Tibial nerve (tissue), 3 donors: ENCODE measurements at regions not wholly inside any gene's neighbourhood (a gene's known extent, or its start where the extent isn't known, plus 50 kb on each side); places are given as distances from the start of the nearest gene placed in this dataset.

Source experiments
- POLR2A ChIP-seq, 2 donors: fragments of 450-650 bp; IDR thresholded peaks; one replicate each; pipeline ENCODE4 v1.6.1; 2017; ENCODE audit warnings: antibody characterized with exemption in 2 of 2, mild to moderate bottlenecking in 2 of 2, moderate library complexity in 2 of 2
- TF ChIP-seq, protein P1 (sequence below), 5 experiments: fragments of 200-600 bp in 3 of 5; fragments of 450-650 bp in 2 of 5; sonication (generic) in 3 of 5; IDR thresholded peaks; one replicate each; pipeline ENCODE4 v1.5.1; 2016 to 2019; ENCODE audit warnings: antibody characterized with exemption in 5 of 5, mild to moderate bottlenecking in 3 of 5, moderate library complexity in 2 of 5

DNA sequence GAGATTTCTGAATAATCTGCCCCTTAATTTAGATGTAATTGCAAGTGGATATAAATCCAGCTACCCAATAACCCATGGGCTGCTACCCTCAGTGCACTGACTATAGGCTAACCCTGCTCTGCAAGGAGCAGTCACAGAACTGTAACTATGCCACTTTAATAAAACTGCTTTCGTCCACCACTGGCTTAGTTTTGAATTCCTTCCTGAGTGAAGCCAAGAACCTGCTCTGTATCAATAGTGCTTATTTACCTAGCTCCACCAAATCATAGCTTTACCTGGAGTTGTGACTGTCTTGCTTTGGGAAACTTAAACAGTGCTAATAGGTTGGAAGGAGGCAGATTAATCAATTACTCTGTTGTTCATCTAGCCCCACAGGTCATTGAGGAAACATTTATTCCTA lies 1524.4 kb upstream of the SEL1L start:
- TF ChIP-seq POLR2A (IDR thresholded peaks at IDR 0.05): no peak
- TF ChIP-seq, protein P1, sequence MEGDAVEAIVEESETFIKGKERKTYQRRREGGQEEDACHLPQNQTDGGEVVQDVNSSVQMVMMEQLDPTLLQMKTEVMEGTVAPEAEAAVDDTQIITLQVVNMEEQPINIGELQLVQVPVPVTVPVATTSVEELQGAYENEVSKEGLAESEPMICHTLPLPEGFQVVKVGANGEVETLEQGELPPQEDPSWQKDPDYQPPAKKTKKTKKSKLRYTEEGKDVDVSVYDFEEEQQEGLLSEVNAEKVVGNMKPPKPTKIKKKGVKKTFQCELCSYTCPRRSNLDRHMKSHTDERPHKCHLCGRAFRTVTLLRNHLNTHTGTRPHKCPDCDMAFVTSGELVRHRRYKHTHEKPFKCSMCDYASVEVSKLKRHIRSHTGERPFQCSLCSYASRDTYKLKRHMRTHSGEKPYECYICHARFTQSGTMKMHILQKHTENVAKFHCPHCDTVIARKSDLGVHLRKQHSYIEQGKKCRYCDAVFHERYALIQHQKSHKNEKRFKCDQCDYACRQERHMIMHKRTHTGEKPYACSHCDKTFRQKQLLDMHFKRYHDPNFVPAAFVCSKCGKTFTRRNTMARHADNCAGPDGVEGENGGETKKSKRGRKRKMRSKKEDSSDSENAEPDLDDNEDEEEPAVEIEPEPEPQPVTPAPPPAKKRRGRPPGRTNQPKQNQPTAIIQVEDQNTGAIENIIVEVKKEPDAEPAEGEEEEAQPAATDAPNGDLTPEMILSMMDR (IDR thresholded peaks at IDR 0.05): no peak
